C4-2B (cell line): ENCODE measurements at regions not wholly inside any gene's neighbourhood (a gene's known extent, or its start where the extent isn't known, plus 50 kb on each side); places are given as distances from the start of the nearest gene placed in this dataset.
"Not testable (repeated sequence)": the region's sequence is repeated elsewhere in the genome, so short reads cannot be mapped to it uniquely, and the experiment has no call there.

Experiments
- H3K27ac ChIP-seq: fragments of 450-650 bp; 2 replicates; pipeline ENCODE4 v1.5.1; 2017
- ZFX ChIP-seq: fragments of 450-650 bp; IDR thresholded peaks from 2 replicates; pipeline ENCODE4 v1.6.1; 2017
- TF ChIP-seq, protein P1 (sequence below): fragments of 450-650 bp; conservative IDR thresholded peaks from 2 replicates; pipeline ENCODE4 v1.5.1; 2017; ENCODE audit warnings: mild to moderate bottlenecking

DNA sequence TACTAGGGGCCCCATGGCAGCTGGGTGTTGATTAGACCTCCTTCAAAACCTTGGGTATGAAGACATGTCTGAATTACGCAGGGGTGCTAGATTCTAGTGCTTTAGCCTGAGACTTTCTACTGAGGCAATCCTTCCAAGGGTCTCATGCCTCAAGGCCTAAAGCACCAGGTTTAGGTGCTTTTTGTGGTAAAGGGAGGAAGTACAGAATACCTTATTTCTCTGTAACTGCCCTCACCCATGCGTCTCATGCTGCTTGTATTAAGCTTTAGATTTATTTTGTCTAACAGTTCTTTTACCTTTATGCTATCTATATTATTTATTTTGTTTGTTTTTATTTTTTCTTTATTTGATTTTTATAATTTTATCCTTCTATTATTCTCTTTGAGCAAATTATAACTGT is 190.2 kb upstream of the GK2 start:
- no peak overlapping the region for H3K27ac ChIP-seq
- TF ChIP-seq, protein P1, sequence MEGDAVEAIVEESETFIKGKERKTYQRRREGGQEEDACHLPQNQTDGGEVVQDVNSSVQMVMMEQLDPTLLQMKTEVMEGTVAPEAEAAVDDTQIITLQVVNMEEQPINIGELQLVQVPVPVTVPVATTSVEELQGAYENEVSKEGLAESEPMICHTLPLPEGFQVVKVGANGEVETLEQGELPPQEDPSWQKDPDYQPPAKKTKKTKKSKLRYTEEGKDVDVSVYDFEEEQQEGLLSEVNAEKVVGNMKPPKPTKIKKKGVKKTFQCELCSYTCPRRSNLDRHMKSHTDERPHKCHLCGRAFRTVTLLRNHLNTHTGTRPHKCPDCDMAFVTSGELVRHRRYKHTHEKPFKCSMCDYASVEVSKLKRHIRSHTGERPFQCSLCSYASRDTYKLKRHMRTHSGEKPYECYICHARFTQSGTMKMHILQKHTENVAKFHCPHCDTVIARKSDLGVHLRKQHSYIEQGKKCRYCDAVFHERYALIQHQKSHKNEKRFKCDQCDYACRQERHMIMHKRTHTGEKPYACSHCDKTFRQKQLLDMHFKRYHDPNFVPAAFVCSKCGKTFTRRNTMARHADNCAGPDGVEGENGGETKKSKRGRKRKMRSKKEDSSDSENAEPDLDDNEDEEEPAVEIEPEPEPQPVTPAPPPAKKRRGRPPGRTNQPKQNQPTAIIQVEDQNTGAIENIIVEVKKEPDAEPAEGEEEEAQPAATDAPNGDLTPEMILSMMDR: no peak
- TF ChIP-seq ZFX: no peak

DNA sequence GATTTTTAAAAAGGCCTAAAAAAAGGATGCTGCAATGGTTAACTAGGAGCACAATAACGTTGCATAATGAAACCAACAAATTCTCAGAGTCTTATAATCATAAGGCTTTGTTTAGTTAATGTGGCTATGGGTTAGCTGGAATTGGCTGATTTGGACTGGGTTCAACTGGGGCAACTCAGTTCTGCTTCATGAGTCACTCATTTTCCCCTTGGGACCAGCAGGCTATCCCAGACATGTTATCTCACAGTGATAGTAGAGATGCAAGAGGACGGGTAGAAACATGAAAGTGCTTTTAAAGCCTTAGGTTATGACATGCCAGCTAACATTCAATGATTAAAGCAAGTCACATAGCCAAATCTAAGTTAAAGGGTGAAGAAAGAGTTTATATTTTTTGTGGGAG is 189.2 kb upstream of the GK2 start:
- TF ChIP-seq, protein P1: no peak
- TF ChIP-seq ZFX: no peak

DNA sequence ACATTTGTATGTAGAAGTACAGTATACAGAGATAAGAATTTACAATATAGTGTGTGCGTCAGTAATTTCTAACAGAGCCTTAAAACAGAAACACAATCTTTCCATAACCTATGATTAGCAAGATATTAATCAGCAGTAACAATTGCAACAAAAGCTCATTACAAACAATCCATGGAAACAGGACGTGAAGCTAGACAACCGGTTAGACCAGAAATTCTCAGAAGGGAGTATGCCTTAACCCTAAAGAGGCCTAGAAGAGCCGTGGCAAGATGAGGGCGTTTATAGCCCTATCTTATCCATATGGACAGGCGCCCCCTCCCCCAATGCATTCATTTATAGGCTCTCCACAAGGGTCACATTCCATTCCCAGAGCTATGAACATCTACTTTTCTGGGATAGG is 184.2 kb upstream of the GK2 start:
- H3K27ac ChIP-seq: peak overlapping the region; percentile 56; the same call in 1 of the 2 replicates

More for the DNA sequence above, 189.2 kb upstream of the GK2 start:
- no peak overlapping the region for H3K27ac ChIP-seq

DNA sequence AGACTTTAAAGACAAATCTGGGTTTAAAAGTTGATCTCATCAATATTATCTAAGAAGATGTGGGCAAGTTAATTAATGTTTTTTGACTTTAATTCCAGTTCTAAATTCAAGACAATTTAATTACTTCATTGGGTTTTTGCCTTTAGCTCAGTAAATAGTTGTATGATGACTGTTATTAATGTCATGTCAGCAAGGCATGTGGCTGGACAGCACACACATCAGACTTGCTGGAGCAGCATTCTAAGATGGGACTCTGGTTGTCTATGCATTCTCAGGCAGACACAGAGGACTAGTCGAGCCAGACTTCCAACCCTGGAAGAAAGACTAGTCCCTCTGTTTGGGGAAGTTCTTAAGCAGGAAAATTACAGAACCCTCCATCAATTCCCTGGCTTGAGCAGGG is 180.7 kb upstream of the GK2 start:
- TF ChIP-seq ZFX: no peak
- TF ChIP-seq, protein P1: no peak
- no peak overlapping the region for H3K27ac ChIP-seq

DNA sequence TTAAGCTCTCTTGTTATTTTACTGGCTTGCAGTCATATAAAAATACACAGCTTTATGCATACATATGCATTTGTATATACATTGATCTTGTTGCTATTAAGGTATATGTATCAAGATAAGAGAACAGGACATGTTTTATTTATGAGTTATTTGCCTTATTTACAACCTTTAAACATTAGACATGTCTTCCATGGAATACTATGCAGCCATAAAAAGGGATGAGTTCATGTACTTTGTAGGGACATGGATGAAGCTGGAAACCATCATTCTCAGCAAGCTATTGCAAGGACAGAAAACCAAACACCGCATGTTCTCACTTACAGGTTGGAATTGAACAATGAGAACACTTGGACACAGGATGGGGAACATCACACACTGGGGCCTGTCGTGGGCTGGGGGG is 179.2 kb upstream of the GK2 start:
- H3K27ac ChIP-seq: not testable (repeated sequence)

DNA sequence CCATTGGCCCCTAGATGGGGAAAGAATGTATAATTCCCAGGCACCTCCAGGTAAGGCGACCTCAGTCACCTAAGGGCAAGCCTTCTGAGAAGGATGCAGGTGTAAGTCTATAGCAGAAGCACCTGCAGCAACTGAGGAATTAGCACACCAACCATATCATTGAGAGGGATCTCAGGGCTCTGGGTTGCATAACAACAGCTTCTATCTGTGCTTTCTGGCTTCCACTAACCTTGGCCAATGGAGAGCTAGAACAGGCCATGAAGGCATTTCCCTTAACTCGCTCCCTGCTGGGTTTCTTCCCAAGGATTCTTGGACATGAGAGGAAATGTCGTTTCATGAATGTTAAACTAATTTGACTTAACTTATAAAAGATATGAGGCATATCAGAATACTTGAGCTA is 177.8 kb upstream of the GK2 start:
- TF ChIP-seq ZFX: no peak
- TF ChIP-seq, protein P1: no peak
- no peak overlapping the region for H3K27ac ChIP-seq

DNA sequence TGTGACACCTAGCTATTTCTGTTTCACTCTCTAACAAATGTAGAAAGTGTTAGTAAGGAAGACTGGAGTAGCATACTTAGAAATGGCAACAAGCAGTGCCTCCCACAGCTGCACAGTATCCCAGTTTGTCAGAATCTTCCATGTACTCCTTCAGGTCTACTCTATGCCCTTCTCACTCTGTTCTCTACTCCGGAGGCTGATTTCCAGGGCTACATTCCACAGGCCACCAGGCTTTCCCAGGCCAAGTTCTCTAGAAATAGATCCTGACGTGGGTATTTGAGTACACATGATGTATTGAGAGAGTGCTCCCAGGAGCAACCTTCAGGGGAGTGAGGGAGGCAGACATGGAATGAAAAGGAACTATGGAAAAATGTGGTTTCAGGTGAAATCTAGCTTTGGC is 177.3 kb upstream of the GK2 start:
- H3K27ac ChIP-seq: no peak overlapping the region
- TF ChIP-seq, protein P1: no peak
- TF ChIP-seq ZFX: no peak

DNA sequence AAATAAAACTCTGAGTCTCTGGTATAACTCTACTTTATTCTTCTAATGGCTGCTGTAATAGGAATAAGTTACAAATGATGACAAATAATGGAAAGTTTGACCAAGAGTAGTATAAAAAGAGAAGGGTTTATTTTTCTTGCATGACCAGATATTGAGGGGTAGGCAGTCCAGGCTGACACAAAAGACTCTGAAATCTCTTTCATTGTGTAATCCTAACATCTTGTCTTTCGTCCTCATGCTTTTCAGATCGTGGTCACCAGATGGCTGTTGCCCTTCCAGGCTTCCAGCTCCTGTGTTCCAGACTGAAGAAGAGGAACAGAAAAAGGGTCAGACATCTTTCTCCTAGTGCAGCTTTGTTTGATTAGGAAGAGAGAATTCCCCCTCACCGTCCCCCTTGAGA is 176.9 kb upstream of the GK2 start:
- H3K27ac ChIP-seq: no peak overlapping the region
- TF ChIP-seq ZFX: no peak
- TF ChIP-seq, protein P1: no peak

DNA sequence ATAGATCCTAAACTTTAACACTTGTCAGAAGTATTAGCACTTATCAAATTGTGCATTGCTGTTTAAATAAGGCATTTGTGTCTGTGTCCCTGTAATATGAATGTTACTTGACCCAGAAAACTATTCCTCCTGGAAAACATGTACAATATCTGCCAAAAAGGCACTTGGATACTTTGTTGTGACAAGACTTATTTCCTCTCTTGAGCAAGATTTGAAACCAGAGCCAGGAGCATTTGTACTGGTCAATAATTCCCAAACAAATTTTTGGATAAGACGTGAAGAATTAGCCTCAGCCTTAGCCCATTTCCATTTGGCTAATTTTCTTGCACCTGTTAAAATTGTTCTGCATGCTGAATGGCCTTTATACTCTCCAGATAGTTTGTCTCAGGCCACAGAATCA is 176.3 kb upstream of the GK2 start:
- no peak overlapping the region for H3K27ac ChIP-seq
- TF ChIP-seq ZFX: no peak
- TF ChIP-seq, protein P1: no peak
